IPS-18a (cell line): ENCODE measurements at regions not wholly inside any gene's neighbourhood (a gene's known extent, or its start where the extent isn't known, plus 50 kb on each side); places are given as distances from the start of the nearest gene placed in this dataset.

ENCODE experiments used
- H3K27ac ChIP-seq: one replicate; pipeline ENCODE4 v1.5.1; 2013; ENCODE audit warnings: low read length
- H3K27me3 ChIP-seq: one replicate; pipeline ENCODE4 v1.6.1; 2013; ENCODE audit warnings: mild to moderate bottlenecking, low read length; ENCODE audit not compliant: control insufficient read depth, insufficient read depth
- H3K36me3 ChIP-seq: one replicate; pipeline ENCODE4 v1.6.1; 2013; ENCODE audit warnings: low read depth, low read length; ENCODE audit not compliant: control insufficient read depth
- H3K4me1 ChIP-seq: one replicate; pipeline ENCODE4 v1.6.1; 2013; ENCODE audit warnings: low read depth, low read length; ENCODE audit not compliant: control insufficient read depth
- H3K4me3 ChIP-seq: one replicate; pipeline ENCODE4 v1.5.1; 2013; ENCODE audit warnings: low read length
- H3K9ac ChIP-seq: one replicate; pipeline ENCODE4 v1.6.1; 2013; ENCODE audit warnings: mild to moderate bottlenecking, low read length, moderate library complexity
- H3K9me3 ChIP-seq: one replicate; pipeline ENCODE4 v1.6.1; 2013; ENCODE audit warnings: low read depth, low read length; ENCODE audit not compliant: control insufficient read depth

GRCh38 chr2:23092831-23093230, 292.1 kb upstream of the KLHL29 start:
- Histone ChIP-seq H3K36me3 (no peaks in the 10 kb centered on the region), H3K4me3 (no peak overlapping the region), H3K27me3 (no peaks in the 10 kb centered on the region), H3K9ac (no peak overlapping the region), H3K9me3 (no peaks in the 10 kb centered on the region), H3K4me1 (no peaks in the 10 kb centered on the region), H3K27ac (no peak overlapping the region)

GRCh38 chr2:23093513-23093912, 291.5 kb upstream of the KLHL29 start:
- Histone ChIP-seq H3K36me3 (no peaks in the 10 kb centered on the region), H3K27ac (no peak overlapping the region), H3K4me3 (no peak overlapping the region), H3K9me3 (no peaks in the 10 kb centered on the region), H3K27me3 (no peaks in the 10 kb centered on the region), H3K9ac (no peak overlapping the region), H3K4me1 (no peaks in the 10 kb centered on the region)

GRCh38 chr2:23096906-23097602, 287.9 kb upstream of the KLHL29 start:
- H3K9ac ChIP-seq, result no peak overlapping the region

GRCh38 chr2:23100406-23100805, 284.6 kb upstream of the KLHL29 start:
- Histone ChIP-seq H3K27ac (no peak overlapping the region), H3K4me1 (no peaks in the 10 kb centered on the region), H3K9ac (no peak overlapping the region), H3K27me3 (no peaks in the 10 kb centered on the region), H3K9me3 (no peaks in the 10 kb centered on the region), H3K36me3 (no peaks in the 10 kb centered on the region), H3K4me3 (no peak overlapping the region)

More at GRCh38 chr2:23096906-23097602, 287.9 kb upstream of the KLHL29 start:
- no peaks in the 10 kb centered on the region for H3K36me3 ChIP-seq
- no peaks in the 10 kb centered on the region for H3K9me3 ChIP-seq
- no peaks in the 10 kb centered on the region for H3K4me1 ChIP-seq
- H3K4me3 ChIP-seq, result no peak overlapping the region
- no peak overlapping the region for H3K27ac ChIP-seq
- H3K27me3 ChIP-seq, result no peaks in the 10 kb centered on the region

GRCh38 chr2:23106242-23106785, 278.7 kb upstream of the KLHL29 start:
- no peak overlapping the region for H3K9ac ChIP-seq

GRCh38 chr2:23107327-23107941, 277.5 kb upstream of the KLHL29 start:
- Histone ChIP-seq H3K4me3 (no peak overlapping the region), H3K27ac (no peak overlapping the region), H3K4me1 (no peaks in the 10 kb centered on the region), H3K9ac (no peak overlapping the region), H3K36me3 (no peaks in the 10 kb centered on the region), H3K27me3 (no peaks in the 10 kb centered on the region), H3K9me3 (no peaks in the 10 kb centered on the region)

More at GRCh38 chr2:23106242-23106785, 278.7 kb upstream of the KLHL29 start:
- Histone ChIP-seq H3K36me3 (no peaks in the 10 kb centered on the region), H3K9me3 (no peaks in the 10 kb centered on the region), H3K27ac (no peak overlapping the region), H3K4me1 (no peaks in the 10 kb centered on the region), H3K4me3 (no peak overlapping the region), H3K27me3 (no peaks in the 10 kb centered on the region)

- Histone ChIP-seq H3K27me3 (no peaks in the 10 kb centered on the region), H3K4me3 (no peak overlapping the region)
These were observed 273.7 kb upstream of the KLHL29 start for GRCh38 chr2:23111263-23111662.

GRCh38 chr2:23112517-23112916, 272.5 kb upstream of the KLHL29 start:
- H3K4me3 ChIP-seq, result no peak overlapping the region
- H3K27ac ChIP-seq, result no peak overlapping the region
- no peaks in the 10 kb centered on the region for H3K9me3 ChIP-seq

More at GRCh38 chr2:23111263-23111662, 273.7 kb upstream of the KLHL29 start:
- Histone ChIP-seq H3K9ac (no peak overlapping the region), H3K27ac (no peak overlapping the region), H3K4me1 (no peaks in the 10 kb centered on the region), H3K36me3 (no peaks in the 10 kb centered on the region), H3K9me3 (no peaks in the 10 kb centered on the region)

GRCh38 chr2:23114299-23114698, 270.7 kb upstream of the KLHL29 start:
- no peaks in the 10 kb centered on the region for H3K4me1 ChIP-seq
- no peak overlapping the region for H3K27ac ChIP-seq
- H3K4me3 ChIP-seq, result no peak overlapping the region
- no peak overlapping the region for H3K9ac ChIP-seq
- H3K9me3 ChIP-seq, result no peaks in the 10 kb centered on the region
- H3K27me3 ChIP-seq, result no peaks in the 10 kb centered on the region
- H3K36me3 ChIP-seq, result no peaks in the 10 kb centered on the region

More at GRCh38 chr2:23112517-23112916, 272.5 kb upstream of the KLHL29 start:
- no peak overlapping the region for H3K9ac ChIP-seq
- no peaks in the 10 kb centered on the region for H3K36me3 ChIP-seq
- no peaks in the 10 kb centered on the region for H3K4me1 ChIP-seq
- H3K27me3 ChIP-seq, result no peaks in the 10 kb centered on the region

GRCh38 chr2:23118313-23118712, 266.7 kb upstream of the KLHL29 start:
- Histone ChIP-seq H3K9me3 (no peaks in the 10 kb centered on the region), H3K27me3 (no peaks in the 10 kb centered on the region), H3K4me3 (no peak overlapping the region), H3K36me3 (no peaks in the 10 kb centered on the region), H3K4me1 (no peaks in the 10 kb centered on the region), H3K27ac (no peak overlapping the region), H3K9ac (no peak overlapping the region)

GRCh38 chr2:23118894-23119293, 266.1 kb upstream of the KLHL29 start:
- Histone ChIP-seq H3K9me3 (no peaks in the 10 kb centered on the region), H3K27ac (no peak overlapping the region), H3K4me3 (no peak overlapping the region), H3K36me3 (no peaks in the 10 kb centered on the region), H3K27me3 (no peaks in the 10 kb centered on the region), H3K9ac (no peak overlapping the region), H3K4me1 (no peaks in the 10 kb centered on the region)

- Histone ChIP-seq H3K9me3 (no peaks in the 10 kb centered on the region), H3K4me1 (no peaks in the 10 kb centered on the region), H3K36me3 (no peaks in the 10 kb centered on the region), H3K4me3 (no peak overlapping the region), H3K27ac (no peak overlapping the region), H3K9ac (no peak overlapping the region), H3K27me3 (no peaks in the 10 kb centered on the region)
These were observed 264.8 kb upstream of the KLHL29 start for GRCh38 chr2:23120161-23120560.
